GM18519 (cell line): ENCODE measurements at regions not wholly inside any gene's neighbourhood (a gene's known extent, or its start where the extent isn't known, plus 50 kb on each side); places are given as distances from the start of the nearest gene placed in this dataset.

Source experiments
- ATAC-seq: cut with Tn5 transposase; IDR thresholded peaks from one replicate; pipeline ENCODE4 v1.9.1; 2021; ENCODE audit warnings: mild to moderate bottlenecking, moderate library complexity; ENCODE audit not compliant: unreplicated experiment, low FRiP score

GRCh38 chr9:14560194-14560593 is 133.0 kb downstream of the ZDHHC21 start:
- ATAC-seq = peak; percentile 51

- no peak for ATAC-seq
Observed at GRCh38 chr9:14554886-14555285, 138.3 kb downstream of the ZDHHC21 start.

GRCh38 chr9:14547245-14548060 is 145.8 kb downstream of the ZDHHC21 start:
- ATAC-seq = no peak

GRCh38 chr9:14546693-14547092 is 146.5 kb downstream of the ZDHHC21 start:
- ATAC-seq = no peak

- no peak for ATAC-seq
Observed at GRCh38 chr9:14542071-14542470, 151.2 kb downstream of the ZDHHC21 start.

- ATAC-seq = no peak
Observed at GRCh38 chr9:14538526-14538925, 154.7 kb downstream of the ZDHHC21 start.

GRCh38 chr9:14535161-14535955 is 157.9 kb downstream of the ZDHHC21 start:
- no peak for ATAC-seq

GRCh38 chr9:14533867-14534640 is 159.2 kb downstream of the ZDHHC21 start:
- no peak for ATAC-seq

GRCh38 chr9:14532456-14533115 is 160.6 kb downstream of the ZDHHC21 start:
- no peak for ATAC-seq

- ATAC-seq = no peak
Observed at GRCh38 chr9:14531341-14532269, 161.6 kb downstream of the ZDHHC21 start.

- no peak for ATAC-seq
Observed at GRCh38 chr9:14530841-14531240, 162.4 kb downstream of the ZDHHC21 start.

- no peak for ATAC-seq
Observed at GRCh38 chr9:14530366-14530765, 162.9 kb downstream of the ZDHHC21 start.

GRCh38 chr9:14529629-14530028 is 163.6 kb downstream of the ZDHHC21 start:
- no peak for ATAC-seq

- ATAC-seq = no peak
Observed at GRCh38 chr9:14529054-14529453, 164.2 kb downstream of the ZDHHC21 start.

- no peak for ATAC-seq
Observed at GRCh38 chr9:14526504-14526903, 166.7 kb downstream of the ZDHHC21 start.

GRCh38 chr9:14525856-14526255 is 167.4 kb downstream of the ZDHHC21 start:
- ATAC-seq = no peak

GRCh38 chr9:14524873-14525515 is 168.2 kb downstream of the ZDHHC21 start:
- ATAC-seq = no peak

- ATAC-seq = no peak
Observed at GRCh38 chr9:14523545-14523944, 169.7 kb downstream of the ZDHHC21 start.
